HG03139 (cell line): ENCODE measurements at regions not wholly inside any gene's neighbourhood (a gene's known extent, or its start where the extent isn't known, plus 50 kb on each side); places are given as distances from the start of the nearest gene placed in this dataset.
"Not testable (repeated sequence)": the region's sequence is repeated elsewhere in the genome, so short reads cannot be mapped to it uniquely, and the experiment has no call there.

Source experiments
- ATAC-seq: cut with Tn5 transposase; IDR thresholded peaks from one replicate; pipeline ENCODE4 v1.9.1; 2021; ENCODE audit not compliant: unreplicated experiment

GRCh38 chr12:89289720-89290119 is 62.6 kb downstream of the DUSP6 start:
- ATAC-seq = no peak

DNA sequence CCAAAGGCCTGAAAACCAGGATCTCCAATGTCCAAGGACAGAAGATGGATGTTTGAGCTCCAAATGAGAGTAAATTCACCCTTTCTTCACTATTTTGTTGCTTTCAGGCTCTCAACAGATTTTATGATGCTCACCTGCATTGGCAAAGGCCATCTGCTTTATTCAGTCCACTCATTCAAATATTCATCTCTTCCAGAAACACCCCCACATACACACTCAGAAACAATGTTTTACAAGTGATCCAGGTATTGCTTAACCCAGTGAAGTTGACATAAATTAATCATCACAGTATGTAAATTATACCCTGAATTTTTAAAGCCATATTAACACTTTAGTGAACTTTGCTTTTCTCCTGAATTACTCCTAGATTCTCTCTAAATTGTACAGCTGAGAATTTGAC is 63.3 kb downstream of the DUSP6 start:
- no peak for ATAC-seq

GRCh38 chr12:89286501-89286900 is 65.8 kb downstream of the DUSP6 start:
- ATAC-seq = no peak

DNA sequence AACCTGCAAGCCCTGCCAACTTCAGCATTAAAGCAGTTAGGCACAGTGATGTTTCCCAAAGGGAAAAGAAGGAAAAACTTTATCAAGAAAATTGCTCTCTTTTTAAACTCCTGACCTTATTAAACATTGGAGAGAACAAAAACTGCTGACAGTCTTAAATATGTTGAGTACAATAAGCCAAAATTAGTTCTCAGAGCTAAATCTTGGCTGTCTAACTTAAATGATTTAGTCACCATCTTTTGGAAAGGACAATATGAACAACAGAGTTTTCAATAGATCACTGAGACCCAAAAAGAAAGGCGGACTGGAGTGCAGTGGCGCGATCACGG is 70.8 kb downstream of the DUSP6 start:
- ATAC-seq = no peak

GRCh38 chr12:89280833-89281538 is 71.3 kb downstream of the DUSP6 start:
- peak; percentile 68 for ATAC-seq

DNA sequence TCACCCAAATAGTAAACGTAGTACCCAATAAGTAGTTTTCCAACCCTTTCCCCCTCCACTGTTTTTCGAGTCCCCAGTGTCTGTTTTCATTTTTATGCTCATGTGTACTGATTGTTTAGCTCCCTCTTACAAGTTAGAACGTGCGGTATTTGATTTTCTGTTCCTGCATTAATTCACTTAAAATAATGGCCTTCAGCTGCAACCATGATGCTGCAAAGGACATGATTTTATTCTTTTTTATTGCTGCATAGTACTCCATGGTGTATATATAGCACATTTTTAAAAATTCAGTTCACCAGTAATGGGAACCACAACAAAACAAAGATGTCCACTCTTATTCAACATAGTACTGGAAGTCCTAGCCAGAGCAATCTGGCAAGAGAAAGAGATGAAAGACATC is 72.8 kb downstream of the DUSP6 start:
- ATAC-seq = no peak

GRCh38 chr12:89278862-89279261 is 73.4 kb downstream of the DUSP6 start:
- no peak for ATAC-seq

DNA sequence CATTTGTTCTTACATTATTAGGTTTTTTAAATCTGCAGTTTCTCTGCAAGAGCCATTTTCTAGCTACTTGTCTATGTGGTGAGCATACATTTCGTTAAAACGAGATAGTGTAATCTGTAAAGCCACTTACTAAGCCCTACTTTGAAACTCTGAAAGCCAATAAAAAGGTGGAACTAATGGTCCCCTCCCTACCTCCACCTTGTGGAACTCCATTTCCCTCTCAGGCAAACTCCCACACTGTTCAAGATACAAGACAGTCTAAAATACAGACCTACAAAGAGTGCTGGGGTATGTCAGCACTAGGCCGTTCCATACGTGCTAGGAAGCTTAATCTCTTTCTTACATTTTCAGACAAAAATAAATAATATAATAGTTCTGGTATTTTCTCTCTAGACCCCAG is 74.1 kb downstream of the DUSP6 start:
- ATAC-seq = no peak

GRCh38 chr12:89276860-89277259 is 75.4 kb downstream of the DUSP6 start:
- ATAC-seq = no peak

DNA sequence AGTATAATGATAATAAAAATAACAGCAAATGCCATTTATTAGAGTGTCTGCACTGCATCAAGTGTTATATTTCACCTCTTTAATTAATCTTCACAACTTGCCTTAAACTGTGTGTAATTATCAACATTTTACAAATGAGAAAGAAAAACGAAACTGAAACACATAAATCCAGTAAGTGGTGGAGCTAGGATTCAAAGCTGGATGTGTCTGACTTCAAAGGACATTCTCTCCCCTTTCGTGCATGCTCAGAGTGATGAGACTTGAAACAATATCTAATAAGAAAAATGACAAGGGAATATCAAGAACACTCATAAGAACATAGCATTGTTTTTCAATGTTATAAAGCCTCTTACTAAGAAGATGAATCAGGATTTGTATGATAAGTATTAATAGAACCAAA is 78.8 kb downstream of the DUSP6 start:
- ATAC-seq = no peak

DNA sequence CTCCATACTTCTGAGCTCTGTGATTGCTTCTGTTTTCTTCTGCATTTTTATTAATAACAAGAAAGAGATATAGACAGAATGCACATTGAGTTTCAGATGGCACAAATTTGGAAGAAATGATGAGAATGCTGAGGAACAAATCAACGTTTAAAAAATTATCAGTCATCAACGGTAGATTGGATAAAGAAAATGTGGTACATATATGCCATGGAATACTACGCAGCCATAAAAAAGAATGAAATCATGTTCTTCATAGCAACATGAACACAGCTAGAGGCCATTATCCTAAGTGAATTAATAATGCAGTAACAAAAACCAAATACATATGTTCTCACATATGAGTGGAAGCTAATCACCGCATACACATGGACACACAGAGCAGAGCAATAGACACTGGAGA is 81.8 kb downstream of the DUSP6 start:
- no peak for ATAC-seq

GRCh38 chr12:89269174-89269573 is 83.1 kb downstream of the DUSP6 start:
- no peak for ATAC-seq

- no peak for ATAC-seq
Measured at GRCh38 chr12:89267404-89267803, 84.9 kb downstream of the DUSP6 start.

GRCh38 chr12:89266574-89267188 is 85.6 kb downstream of the DUSP6 start:
- not testable (repeated sequence) for ATAC-seq

GRCh38 chr12:89264837-89265236 is 87.5 kb downstream of the DUSP6 start:
- ATAC-seq = no peak

GRCh38 chr12:89263900-89264299 is 88.4 kb downstream of the DUSP6 start:
- ATAC-seq = no peak

- no peak for ATAC-seq
Measured at GRCh38 chr12:89262855-89263552, 89.3 kb downstream of the DUSP6 start.

DNA sequence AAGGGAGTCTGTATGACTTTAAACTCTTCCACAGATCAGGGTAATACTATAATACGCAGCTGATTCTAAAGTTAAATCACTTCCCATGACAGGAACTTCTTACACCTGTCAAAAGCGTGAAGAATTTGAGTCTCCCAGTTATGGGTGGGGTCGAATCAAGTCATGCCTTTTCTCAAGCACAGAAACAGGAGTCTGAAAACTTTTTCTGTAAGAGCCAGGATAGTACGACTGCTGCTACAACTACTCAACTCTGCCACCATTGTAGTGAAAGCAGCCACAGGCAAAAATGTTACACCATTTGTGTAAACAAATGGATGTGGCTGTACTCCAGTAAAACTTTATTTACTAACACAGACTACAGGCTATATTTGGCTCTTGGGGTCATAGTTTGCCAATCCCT is 90.3 kb downstream of the DUSP6 start:
- ATAC-seq = no peak

DNA sequence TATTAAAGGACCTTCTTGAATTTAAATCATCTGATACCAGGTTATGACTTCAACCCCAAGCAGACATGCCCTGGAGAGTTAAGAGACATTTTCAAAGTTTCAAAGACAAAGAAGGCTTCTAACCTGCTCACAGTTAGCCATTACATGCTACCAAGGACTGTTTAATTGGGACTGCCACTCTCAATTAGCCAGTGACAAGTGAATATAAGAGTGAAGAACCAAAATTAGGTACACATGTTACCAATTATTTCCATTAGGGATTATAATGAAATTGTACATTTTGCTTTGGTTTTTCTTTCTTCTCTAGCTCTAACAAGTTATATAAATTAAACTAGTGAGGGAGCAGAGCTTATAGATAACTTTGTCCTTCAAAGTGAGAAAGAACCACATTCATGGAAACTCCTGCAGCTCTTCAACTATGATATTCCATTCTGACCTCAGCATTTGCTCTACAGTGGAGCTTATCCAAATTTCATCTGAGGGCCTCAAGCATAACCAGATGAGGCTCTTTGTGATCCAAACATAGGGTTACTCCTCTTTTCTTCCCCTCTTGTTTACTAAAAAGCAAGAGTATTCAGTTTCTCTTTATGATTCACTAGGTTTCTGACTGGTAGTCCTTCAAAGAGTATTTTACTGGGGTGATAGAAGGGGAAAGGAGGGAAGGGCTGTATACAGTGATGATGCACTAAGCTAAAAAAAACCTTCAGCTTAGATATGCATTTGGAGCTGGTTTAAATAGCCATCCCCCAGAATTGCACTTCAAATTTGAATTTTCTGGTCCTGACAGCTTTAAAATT is 91.3 kb downstream of the DUSP6 start:
- no peak for ATAC-seq

GRCh38 chr12:89259821-89260220 is 92.5 kb downstream of the DUSP6 start:
- ATAC-seq = no peak

- no peak for ATAC-seq
Measured at GRCh38 chr12:89258240-89258969, 93.9 kb downstream of the DUSP6 start.
